DMS79 (cell line): ENCODE measurements at regions not wholly inside any gene's neighbourhood (a gene's known extent, or its start where the extent isn't known, plus 50 kb on each side); places are given as distances from the start of the nearest gene placed in this dataset.

ENCODE experiments used
- DNase-seq: peaks from one replicate; lab custom pipeline; 2025; lab: John Stamatoyannopoulos, UW

- no peak for DNase-seq
Measured at GRCh38 chr13:34465423-34465922, 476.6 kb upstream of the NBEA start.

DNA sequence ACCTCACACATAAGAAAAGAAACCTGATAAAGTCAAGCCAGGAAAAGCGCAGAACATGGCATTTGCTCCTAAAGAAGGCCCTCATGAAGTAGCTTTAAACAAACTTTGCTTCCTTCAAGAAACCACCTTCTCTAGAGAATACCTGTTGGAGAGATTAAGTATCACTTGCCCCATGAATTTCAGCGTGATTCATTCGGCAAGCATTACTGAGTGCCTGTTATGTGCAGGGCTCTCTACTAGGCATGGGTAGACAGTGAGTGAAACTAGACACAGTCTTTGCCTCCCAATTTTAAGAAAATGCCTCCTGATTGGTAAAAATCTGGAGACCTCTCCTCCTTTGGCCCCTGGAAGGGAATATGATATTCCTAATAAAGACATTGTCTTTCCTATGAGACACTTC, 475.8 kb upstream of the NBEA start:
- DNase-seq: no peak

DNA sequence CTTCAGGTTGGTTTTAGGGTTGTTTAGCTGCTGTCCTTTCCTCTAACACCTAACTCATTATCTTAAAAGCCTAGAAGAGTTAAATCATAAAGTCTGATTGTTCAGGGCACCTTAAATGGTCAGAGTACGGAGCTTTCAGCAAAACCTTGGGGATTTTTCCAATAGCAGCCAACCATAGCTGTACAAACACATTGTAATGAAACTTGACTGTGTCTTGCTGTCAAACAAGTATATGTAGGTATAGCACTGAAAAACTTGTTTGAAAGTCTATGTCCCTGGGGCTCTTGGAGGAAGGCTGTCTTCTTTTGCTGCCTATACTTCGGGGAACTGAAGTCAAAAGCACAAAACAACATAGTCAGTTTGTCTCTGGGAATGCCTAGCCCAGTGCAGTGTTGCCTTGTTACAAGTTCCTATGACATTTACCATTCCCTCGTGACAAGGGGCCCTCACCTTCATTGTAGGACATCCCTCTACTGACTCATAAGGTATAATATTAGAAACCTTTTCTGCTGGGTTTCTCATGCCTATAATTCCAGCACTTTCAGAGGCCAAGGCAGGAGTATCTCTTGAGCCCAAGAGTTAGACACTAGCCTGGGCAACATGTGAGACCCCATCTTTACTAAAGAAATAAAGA, 474.5 kb upstream of the NBEA start:
- no peak for DNase-seq

DNA sequence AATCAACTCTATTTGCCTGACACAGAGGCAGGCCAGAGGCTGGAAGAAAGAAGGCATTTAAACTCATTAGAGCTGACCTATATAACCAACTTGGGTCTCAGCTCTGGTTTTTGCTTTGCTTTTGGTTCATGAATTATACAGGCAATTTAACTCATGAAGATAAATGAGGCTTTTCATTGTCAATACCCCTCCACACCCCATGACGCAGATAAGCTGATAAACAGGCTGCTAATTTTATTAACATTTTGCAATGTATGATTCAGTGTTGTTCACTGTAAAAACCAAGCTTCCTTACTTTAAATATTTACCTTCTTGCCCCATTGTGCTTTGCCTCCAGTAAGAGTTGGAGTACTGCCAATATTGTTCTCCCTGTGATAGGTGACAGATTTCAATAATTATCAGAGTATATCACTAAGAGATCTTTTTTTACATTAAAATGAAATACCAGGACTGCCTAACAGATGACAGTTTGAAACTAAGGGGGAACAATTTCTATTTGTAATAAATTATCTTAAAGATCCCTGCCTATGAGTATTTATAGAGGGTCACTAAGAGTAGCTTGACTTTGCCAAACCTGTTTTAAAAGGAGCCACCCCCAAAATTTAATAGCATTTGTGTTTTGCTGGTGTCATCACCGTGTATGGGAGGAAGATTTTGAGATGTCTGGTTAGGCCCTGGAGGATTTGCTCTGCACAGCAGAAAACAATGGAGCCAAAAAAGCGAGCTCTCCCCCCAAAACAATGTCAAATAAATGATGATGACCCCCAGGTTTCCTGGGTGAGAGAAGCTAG, 472.7 kb upstream of the NBEA start:
- DNase-seq: peak; percentile 49

GRCh38 chr13:34474187-34474868, 467.7 kb upstream of the NBEA start:
- DNase-seq: no peak

- DNase-seq: no peak
Measured at GRCh38 chr13:34478376-34478775, 463.7 kb upstream of the NBEA start.

DNA sequence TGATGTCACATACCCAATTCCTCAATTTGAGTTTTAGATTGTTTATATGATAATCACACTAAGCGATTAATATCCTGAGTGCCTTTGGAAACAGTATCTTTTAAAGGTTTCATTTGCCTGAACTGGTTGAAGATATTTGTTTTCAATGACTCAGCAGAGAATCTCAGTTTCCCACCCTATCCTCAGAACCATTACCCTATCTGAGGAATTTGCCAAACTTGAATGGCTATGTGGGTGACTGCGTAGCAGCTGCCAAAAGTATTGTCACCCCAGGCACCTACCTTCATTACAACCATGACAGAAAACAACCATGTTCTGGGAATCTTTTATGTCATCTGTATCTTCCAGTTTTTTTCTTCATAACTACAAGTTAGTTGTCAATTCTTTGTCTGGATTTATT, 440.1 kb upstream of the NBEA start:
- DNase-seq: no peak

- DNase-seq: no peak
Measured at GRCh38 chr13:34502621-34503020, 439.4 kb upstream of the NBEA start.

DNA sequence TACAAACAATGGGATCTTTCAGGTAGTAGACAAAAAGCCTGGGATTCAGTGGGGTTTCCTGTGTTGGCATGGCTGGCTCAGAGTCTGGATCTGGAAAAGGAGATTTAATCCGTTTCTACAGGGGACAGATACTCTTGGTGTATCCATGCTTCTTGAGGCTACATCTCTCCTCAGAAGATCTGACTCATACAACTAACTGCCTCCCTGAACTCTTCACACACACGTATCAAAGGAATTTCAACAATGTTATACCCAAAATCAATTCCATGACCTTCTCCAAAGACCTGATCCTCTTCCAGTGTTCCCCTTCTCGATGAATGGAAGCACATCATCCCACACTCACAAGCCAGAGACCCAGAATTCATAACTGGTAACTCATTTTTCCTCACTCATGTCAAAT, 435.3 kb upstream of the NBEA start:
- DNase-seq: no peak

- no peak for DNase-seq
Measured at GRCh38 chr13:34507630-34508029, 434.4 kb upstream of the NBEA start.

- no peak for DNase-seq
Measured at GRCh38 chr13:34512817-34513216, 429.3 kb upstream of the NBEA start.

GRCh38 chr13:34513526-34513925, 428.5 kb upstream of the NBEA start:
- DNase-seq: no peak

GRCh38 chr13:34515201-34515600, 426.9 kb upstream of the NBEA start:
- DNase-seq: no peak

DNA sequence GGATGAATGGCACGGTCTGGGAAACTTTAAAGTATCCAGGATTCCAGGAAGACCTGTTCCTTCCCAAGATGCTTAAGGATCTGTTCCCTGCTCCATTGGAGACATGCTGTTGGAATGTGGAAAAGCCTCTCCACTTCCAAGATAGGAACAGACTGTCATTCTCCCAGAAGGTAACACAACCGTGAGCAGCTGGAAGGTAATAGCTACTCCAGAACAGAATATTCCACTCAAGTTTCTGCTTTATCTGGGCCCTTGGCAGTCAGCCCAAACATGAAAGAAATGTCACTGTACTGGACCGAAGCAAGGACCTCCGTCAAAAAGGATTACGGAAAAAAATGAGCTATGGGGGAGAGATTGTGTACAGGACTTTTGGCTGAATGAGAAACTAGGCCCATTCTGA, 420.9 kb upstream of the NBEA start:
- no peak for DNase-seq

- DNase-seq: no peak
Measured at GRCh38 chr13:34522808-34523207, 419.3 kb upstream of the NBEA start.

- DNase-seq: no peak
Measured at GRCh38 chr13:34523406-34523805, 418.7 kb upstream of the NBEA start.

DNA sequence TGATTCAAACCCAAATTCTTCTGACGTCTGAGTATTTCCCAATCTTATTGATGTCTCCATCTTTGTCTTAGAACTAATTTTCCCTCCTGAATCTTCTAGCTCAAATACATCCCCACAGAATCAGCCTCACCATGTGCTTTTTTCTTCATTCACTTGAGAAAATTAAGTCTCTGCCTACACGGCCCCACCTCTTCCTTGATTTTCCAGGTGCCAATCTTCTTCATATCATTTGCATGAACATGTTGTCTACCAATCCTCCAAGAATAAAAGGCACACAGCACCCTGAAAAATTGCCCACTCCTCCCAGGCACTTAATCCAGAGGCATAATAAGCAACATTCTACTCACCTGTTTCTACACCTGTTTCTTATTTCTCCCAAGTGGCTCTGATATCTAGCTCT, 408.1 kb upstream of the NBEA start:
- DNase-seq: no peak

GRCh38 chr13:34542321-34542720, 399.7 kb upstream of the NBEA start:
- DNase-seq: no peak

- no peak for DNase-seq
Measured at GRCh38 chr13:34543836-34544235, 398.2 kb upstream of the NBEA start.

GRCh38 chr13:34545461-34545860, 396.6 kb upstream of the NBEA start:
- no peak for DNase-seq

- DNase-seq: no peak
Measured at GRCh38 chr13:34546344-34547250, 395.5 kb upstream of the NBEA start.

- DNase-seq: no peak
Measured at GRCh38 chr13:34547929-34548328, 394.1 kb upstream of the NBEA start.
